H1 (cell line): ENCODE measurements at regions not wholly inside any gene's neighbourhood (a gene's known extent, or its start where the extent isn't known, plus 50 kb on each side); places are given as distances from the start of the nearest gene placed in this dataset.
A peak's percentile ranks its signal among the peaks of the same experiment; 100 is the strongest.

Source experiments
- CTCF ChIA-PET: fragments of 300-600 bp; sonication (Branson Sonifier 250); formaldehyde crosslinking; loops from one replicate; lab custom pipeline; 2021; ENCODE audit not compliant: partially characterized antibody; lab: Charles Lee
- POLR2A ChIA-PET: fragments of 300-600 bp; sonication (Branson Sonifier 250); formaldehyde crosslinking; loops from one replicate; lab custom pipeline; 2021; ENCODE audit warnings: inconsistent platforms; ENCODE audit not compliant: partially characterized antibody; lab: Charles Lee
- DNase-seq, 2 experiments: peaks; one replicate each; pipeline versions ENCODE4 v3.0.0 to v3.0.0-alpha.2; 2010 to 2022; ENCODE audit warnings: low spot score in 2 of 2, low read depth in 1 of 2, mixed read lengths in 1 of 2
- FAIRE-seq: peaks from 2 replicates; lab custom pipeline; 2011; peaks lifted over from hg19 to GRCh38; lab: Jason Lieb, UNC
- H2AFZ ChIP-seq: 2 replicates; pipeline ENCODE4 v1.8.1; 2012; ENCODE audit warnings: low read length, inconsistent platforms
- H2AK5ac ChIP-seq: 2 replicates; pipeline ENCODE4 v1.6.1; 2013; ENCODE audit warnings: low read depth, low read length
- H2BK120ac ChIP-seq: replicated peaks from 2 replicates; pipeline ENCODE3; 2013; ENCODE audit warnings: low read depth, low read length, inconsistent platforms
- H2BK12ac ChIP-seq: 2 replicates; pipeline ENCODE4 v1.6.1; 2013; ENCODE audit warnings: low read depth, low read length
- H2BK15ac ChIP-seq: 2 replicates; pipeline ENCODE4 v1.6.1; 2013; ENCODE audit warnings: low read length
- H2BK20ac ChIP-seq: 2 replicates; pipeline ENCODE4 v1.6.1; 2013; ENCODE audit warnings: low read length
- H2BK5ac ChIP-seq: 2 replicates; pipeline ENCODE4 v1.6.1; 2013; ENCODE audit warnings: low read depth, low read length
- H3K14ac ChIP-seq: 2 replicates; pipeline ENCODE4 v1.6.1; 2013; ENCODE audit warnings: inconsistent platforms; ENCODE audit not compliant: insufficient read length
- H3K18ac ChIP-seq: 2 replicates; pipeline ENCODE4 v1.6.1; 2013; ENCODE audit warnings: low read length; ENCODE audit errors: extremely low read depth
- H3K23ac ChIP-seq: 2 replicates; pipeline ENCODE4 v1.6.1; 2013; ENCODE audit warnings: inconsistent platforms; ENCODE audit not compliant: insufficient read length
- H3K23me2 ChIP-seq: 2 replicates; pipeline ENCODE4 v1.6.1; 2013; ENCODE audit warnings: low read depth, low read length
- H3K27ac ChIP-seq: 2 replicates; pipeline ENCODE4 v1.6.1; 2011; ENCODE audit warnings: low read depth, low read length, inconsistent platforms
- H3K27me3 ChIP-seq, 4 experiments: replicated peaks in 1 of 4; 1 replicate in 1 of 4; 2 replicates in 3 of 4; pipeline versions ENCODE4 v1.6.1 to v1.8.1; 2011 to 2013; ENCODE audit warnings: low read length in 3 of 4, mild to moderate bottlenecking in 3 of 4, inconsistent platforms in 2 of 4, mixed read lengths in 2 of 4, moderate library complexity in 1 of 4; ENCODE audit not compliant: control insufficient read depth in 3 of 4, insufficient read depth in 3 of 4; ENCODE audit errors: extremely low read depth in 1 of 4
- H3K36me3 ChIP-seq, 4 experiments: 2 replicates each; pipeline versions ENCODE4 v1.6.1 to v1.8.1; 2011 to 2013; ENCODE audit warnings: mild to moderate bottlenecking in 4 of 4, low read length in 3 of 4, moderate library complexity in 2 of 4, control low read depth in 1 of 4, inconsistent platforms in 1 of 4; ENCODE audit not compliant: insufficient read depth in 4 of 4, control insufficient read depth in 2 of 4
- H3K4ac ChIP-seq: replicated peaks from 2 replicates; pipeline ENCODE3; 2013; ENCODE audit warnings: low read length, low read depth, mixed read lengths, inconsistent platforms; ENCODE audit not compliant: insufficient read length
- H3K4me1 ChIP-seq, 4 experiments: replicated peaks in 1 of 4; 1 replicate in 1 of 4; 2 replicates in 3 of 4; pipeline versions ENCODE4 v1.6.1 to v1.8.1; 2011 to 2013; ENCODE audit warnings: low read length in 3 of 4, inconsistent platforms in 2 of 4, mixed read lengths in 1 of 4; ENCODE audit not compliant: insufficient read depth in 4 of 4, control insufficient read depth in 3 of 4
- H3K4me2 ChIP-seq, 2 experiments: 2 replicates each; pipeline versions ENCODE4 v1.6.1 to v1.8.1; 2011 to 2013; ENCODE audit warnings: low read depth in 2 of 2, low read length in 2 of 2, control low read depth in 1 of 2, inconsistent platforms in 1 of 2, mild to moderate bottlenecking in 1 of 2; ENCODE audit not compliant: insufficient read depth in 1 of 2
- H3K4me3 ChIP-seq, 4 experiments: fragments of 200-600, 300-600 bp in 1 of 4; sonication (generic), shearing (Covaris generic), sonication (Bioruptor Twin) in 1 of 4; 2 replicates each; pipeline versions ENCODE4 v1.5.1 to v1.8.1; 2011 to 2016; ENCODE audit warnings: low read length in 4 of 4, low read depth in 3 of 4, control low read depth in 2 of 4, inconsistent platforms in 2 of 4, mild to moderate bottlenecking in 2 of 4, mixed read lengths in 1 of 4, moderate library complexity in 1 of 4; ENCODE audit not compliant: insufficient read depth in 2 of 4; ENCODE audit errors: extremely low read depth in 1 of 4
- H3K56ac ChIP-seq: replicated peaks from 2 replicates; pipeline ENCODE3; 2013; ENCODE audit warnings: low read depth, mild to moderate bottlenecking, mixed read lengths, low read length, inconsistent platforms; ENCODE audit not compliant: insufficient read length
- H3K79me1 ChIP-seq: 2 replicates; pipeline ENCODE4 v1.6.1; 2013; ENCODE audit warnings: low read depth, low read length, control low read depth
- H3K79me2 ChIP-seq, 2 experiments: 2 replicates each; pipeline versions ENCODE4 v1.6.1 to v1.8.1; 2012 to 2013; ENCODE audit warnings: low read length in 2 of 2, mild to moderate bottlenecking in 2 of 2, inconsistent platforms in 1 of 2; ENCODE audit not compliant: insufficient read depth in 2 of 2, control insufficient read depth in 1 of 2
- H3K9ac ChIP-seq, 4 experiments: replicated peaks in 1 of 4; 1 replicate in 1 of 4; 2 replicates in 3 of 4; pipeline versions ENCODE4 v1.6.1 to v1.8.1; 2011 to 2013; ENCODE audit warnings: low read depth in 3 of 4, low read length in 3 of 4, control low read depth in 2 of 4, mild to moderate bottlenecking in 2 of 4, moderate library complexity in 2 of 4, inconsistent platforms in 1 of 4; ENCODE audit errors: extremely low read depth in 1 of 4
- H3K9me3 ChIP-seq, 2 experiments: 2 replicates each; pipeline versions ENCODE4 v1.6.1 to v1.8.1; 2012 to 2013; ENCODE audit warnings: mild to moderate bottlenecking in 2 of 2, moderate library complexity in 2 of 2, control low read depth in 1 of 2, inconsistent platforms in 1 of 2, low read depth in 1 of 2, low read length in 1 of 2, mixed read lengths in 1 of 2; ENCODE audit not compliant: insufficient read depth in 2 of 2
- H4K20me1 ChIP-seq, 2 experiments: replicated peaks in 1 of 2; 2 replicates each; pipeline versions ENCODE3 to v1.8.1; 2011 to 2013; ENCODE audit warnings: inconsistent platforms in 2 of 2, low read length in 2 of 2, mild to moderate bottlenecking in 1 of 2; ENCODE audit not compliant: insufficient read depth in 2 of 2, control insufficient read depth in 1 of 2
- H4K5ac ChIP-seq: 2 replicates; pipeline ENCODE4 v1.6.1; 2013; ENCODE audit warnings: low read length, low read depth, mixed read lengths, inconsistent platforms; ENCODE audit not compliant: insufficient read length
- H4K8ac ChIP-seq: 2 replicates; pipeline ENCODE4 v1.8.0; 2013; ENCODE audit warnings: mild to moderate bottlenecking, moderate library complexity, low read length, inconsistent platforms; ENCODE audit not compliant: insufficient read depth; ENCODE audit errors: extremely low read depth
- H4K91ac ChIP-seq: replicated peaks from 2 replicates; pipeline ENCODE3; 2013; ENCODE audit warnings: low read length, mixed read lengths, inconsistent platforms; ENCODE audit not compliant: insufficient read length
- WGBS, 2 experiments: shearing (Covaris generic) in 1 of 2; methylation state at CpG; one replicate each; pipeline versions ENCODE4 v1.1.6 to v1.1.7; 2013 to 2015; ENCODE audit warnings: low lambda C conversion rate in 2 of 2, mixed read lengths in 2 of 2, inconsistent platforms in 1 of 2, low coverage in 1 of 2, missing lambda C conversion rate in 1 of 2; ENCODE audit not compliant: insufficient replicate concordance in 2 of 2, insufficient coverage in 1 of 2, insufficient read length in 1 of 2; ENCODE audit errors: extremely low coverage in 1 of 2, missing lambda C conversion rate in 1 of 2; 5-methylcytosine and 5-hydroxymethylcytosine counted together

GRCh38 chr3:159280386-159281191 lies 478.7 kb downstream of the MFSD1 start:
- Histone ChIP-seq H3K18ac (no peak overlapping the region), H4K20me1 (no peaks in the 10 kb centered on the region), H2BK5ac (no peak overlapping the region), H3K56ac (no peak overlapping the region), H3K4me1 (no peaks in the 10 kb centered on the region), H2BK20ac (no peak overlapping the region), H2BK12ac (no peak overlapping the region), H3K23me2 (no peaks in the 10 kb centered on the region), H3K4me2 (no peak overlapping the region), H2AFZ (no peak overlapping the region), H3K36me3 (no peaks in the 10 kb centered on the region), H4K8ac (no peak overlapping the region), H3K14ac (no peak overlapping the region), H2AK5ac (no peak overlapping the region), H4K91ac (no peak overlapping the region), H3K4ac (peak overlapping the region; percentile 23), H4K5ac (no peak overlapping the region), H3K27ac (no peak overlapping the region), H3K23ac (no peak overlapping the region), H2BK15ac (no peak overlapping the region), H3K9me3 (no peaks in the 10 kb centered on the region), H3K27me3 (no peaks in the 10 kb centered on the region), H3K9ac (no peak overlapping the region), H2BK120ac (no peak overlapping the region), H3K79me1 (no peaks in the 10 kb centered on the region), H3K4me3 (no peak overlapping the region), H3K79me2 (no peaks in the 10 kb centered on the region)
- 94% methylated on average over 10 of the region's 10 CpGs; no CpG with 5 or more reads in 1 of the 2 experiments for WGBS, 2 experiments
- FAIRE-seq (no peak), DNase-seq (no peak)
- ChIA-PET CTCF (interaction anchor here (0.5 to 2.4 kb wide), 9 partner anchors 13 to 966 kb away, joined by 3 to 18 read pairs (median 3); no protein-coding TSS in a partner anchor), POLR2A (no interaction called here)
